Tibial nerve (tissue), 4 donors: ENCODE measurements at regions not wholly inside any gene's neighbourhood (a gene's known extent, or its start where the extent isn't known, plus 50 kb on each side); places are given as distances from the start of the nearest gene placed in this dataset.

Experiments
- DNase-seq, 2 donors: peaks; one replicate each; pipeline ENCODE4 v3.0.0-alpha.2; 2019; ENCODE audit warnings: low spot score in 2 of 2
- H3K27ac ChIP-seq, 4 donors: fragments of 200-600 bp; sonication (generic) in 3 of 4; one replicate each; pipeline ENCODE4 v1.5.1; 2017 to 2019; ENCODE audit warnings: mild to moderate bottlenecking in 1 of 4
- H3K27me3 ChIP-seq, 2 donors: fragments of 200-600 bp; sonication (generic) in 1 of 2; one replicate each; pipeline versions ENCODE4 v1.5.1 to v1.6.0; 2017 to 2019
- H3K36me3 ChIP-seq, 3 donors: fragments of 200-600 bp; sonication (generic); one replicate each; pipeline ENCODE4 v1.5.1; 2018 to 2019
- H3K4me1 ChIP-seq, 4 donors: fragments of 200-600 bp; sonication (generic) in 3 of 4; one replicate each; pipeline ENCODE4 v1.5.1; 2017 to 2019
- H3K4me3 ChIP-seq, 4 donors: fragments of 200-600 bp; sonication (generic) in 3 of 4; one replicate each; pipeline ENCODE4 v1.5.1; 2017 to 2019; ENCODE audit warnings: mild to moderate bottlenecking in 1 of 4, moderate library complexity in 1 of 4
- H3K9me3 ChIP-seq, 4 donors: fragments of 200-600 bp; sonication (generic) in 3 of 4; one replicate each; pipeline ENCODE4 v1.5.1; 2017 to 2019
- CTCF ChIP-seq, 5 experiments: fragments of 200-600 bp in 3 of 5; fragments of 450-650 bp in 2 of 5; sonication (generic) in 3 of 5; IDR thresholded peaks; one replicate each; pipeline ENCODE4 v1.5.1; 2016 to 2019; ENCODE audit warnings: antibody characterized with exemption in 5 of 5, mild to moderate bottlenecking in 3 of 5, moderate library complexity in 2 of 5
- EP300 ChIP-seq, 2 donors: sonication (generic); formaldehyde crosslinking; IDR thresholded peaks; one replicate each; pipeline ENCODE4 v1.6.1; 2017; ENCODE audit warnings: antibody characterized with exemption in 2 of 2, mild to moderate bottlenecking in 1 of 2
- POLR2A ChIP-seq, 2 donors: fragments of 450-650 bp; IDR thresholded peaks; one replicate each; pipeline ENCODE4 v1.6.1; 2017; ENCODE audit warnings: antibody characterized with exemption in 2 of 2, mild to moderate bottlenecking in 2 of 2, moderate library complexity in 2 of 2
- WGBS, 2 donors: methylation state at CpG; one replicate each; pipeline ENCODE4 v1.1.5; 2018; 5-methylcytosine and 5-hydroxymethylcytosine counted together

- no peak for DNase-seq
- H3K4me3 ChIP-seq: no peak overlapping the region
- TF ChIP-seq POLR2A (IDR thresholded peaks at IDR 0.05): no peak
- no peak for TF ChIP-seq EP300 (IDR thresholded peaks at IDR 0.05)
- TF ChIP-seq CTCF (IDR thresholded peaks at IDR 0.05): no peak
- peaks cover 0 to 4% (median 0%) of the 10 kb centered on the region in 4 donors for H3K9me3 ChIP-seq
- no peak overlapping the region for H3K27ac ChIP-seq
- no peaks in the 10 kb centered on the region for H3K4me1 ChIP-seq
- H3K27me3 ChIP-seq: no peaks in the 10 kb centered on the region
- no peaks in the 10 kb centered on the region for H3K36me3 ChIP-seq
- 64 to 65% methylated on average over 2 of the region's 2 CpGs for WGBS, 2 donors
These were observed 282.3 kb upstream of the NECTIN3 start for GRCh38 chr3:110789315-110789714.

GRCh38 chr3:110790631-110791030, 281.0 kb upstream of the NECTIN3 start:
- TF ChIP-seq CTCF (IDR thresholded peaks at IDR 0.05): no peak
- TF ChIP-seq POLR2A (IDR thresholded peaks at IDR 0.05): no peak
- no peak for TF ChIP-seq EP300 (IDR thresholded peaks at IDR 0.05)

GRCh38 chr3:110791995-110792686, 279.5 kb upstream of the NECTIN3 start:
- no peaks in the 10 kb centered on the region for H3K4me1 ChIP-seq
- no peaks in the 10 kb centered on the region for H3K27me3 ChIP-seq
- no peak overlapping the region for H3K27ac ChIP-seq
- H3K9me3 ChIP-seq: no peaks in the 10 kb centered on the region
- no peak overlapping the region for H3K4me3 ChIP-seq
- 90 to 91% methylated on average over 2 of the region's 2 CpGs for WGBS, 2 donors
- TF ChIP-seq POLR2A (IDR thresholded peaks at IDR 0.05) (no peak), EP300 (IDR thresholded peaks at IDR 0.05) (no peak), CTCF (IDR thresholded peaks at IDR 0.05) (no peak)
- DNase-seq: no peak
- H3K36me3 ChIP-seq: no peaks in the 10 kb centered on the region

More at GRCh38 chr3:110790631-110791030, 281.0 kb upstream of the NECTIN3 start:
- DNase-seq: no peak
- Histone ChIP-seq H3K27me3 (no peaks in the 10 kb centered on the region), H3K4me3 (no peak overlapping the region), H3K9me3 (peaks cover 0 to 4% (median 0%) of the 10 kb centered on the region in 4 donors), H3K27ac (no peak overlapping the region), H3K36me3 (no peaks in the 10 kb centered on the region), H3K4me1 (no peaks in the 10 kb centered on the region)
- 43 to 44% methylated on average over 2 of the region's 2 CpGs for WGBS, 2 donors

- H3K27me3 ChIP-seq: no peaks in the 10 kb centered on the region
- H3K4me3 ChIP-seq: no peak overlapping the region
- 86 to 94% methylated on average over 1 of the region's 1 CpG for WGBS, 2 donors
- no peaks in the 10 kb centered on the region for H3K36me3 ChIP-seq
- H3K4me1 ChIP-seq: no peaks in the 10 kb centered on the region
- no peaks in the 10 kb centered on the region for H3K9me3 ChIP-seq
- TF ChIP-seq EP300 (IDR thresholded peaks at IDR 0.05) (no peak), POLR2A (IDR thresholded peaks at IDR 0.05) (no peak), CTCF (IDR thresholded peaks at IDR 0.05) (no peak)
- no peak overlapping the region for H3K27ac ChIP-seq
- no peak for DNase-seq
These were observed 278.0 kb upstream of the NECTIN3 start for GRCh38 chr3:110793611-110794010.

GRCh38 chr3:110795163-110795562, 276.5 kb upstream of the NECTIN3 start:
- WGBS, 2 donors: 58 to 70% methylated on average over 2 of the region's 2 CpGs
- H3K4me1 ChIP-seq: no peaks in the 10 kb centered on the region
- no peaks in the 10 kb centered on the region for H3K36me3 ChIP-seq
- no peak for DNase-seq
- H3K27ac ChIP-seq: no peak overlapping the region
- no peaks in the 10 kb centered on the region for H3K27me3 ChIP-seq
- TF ChIP-seq EP300 (IDR thresholded peaks at IDR 0.05) (no peak), POLR2A (IDR thresholded peaks at IDR 0.05) (no peak), CTCF (IDR thresholded peaks at IDR 0.05) (no peak)
- H3K4me3 ChIP-seq: no peak overlapping the region
- no peaks in the 10 kb centered on the region for H3K9me3 ChIP-seq
